Lung (tissue), 11 donors: ENCODE measurements at regions not wholly inside any gene's neighbourhood (a gene's known extent, or its start where the extent isn't known, plus 50 kb on each side); places are given as distances from the start of the nearest gene placed in this dataset.

Experiments used
- ATAC-seq: fragments of 200-7000 bp; cut with Tn5 transposase; one replicate; pipeline ENCODE4 v1.9.1; 2020; ENCODE audit warnings: moderate number of reproducible peaks; ENCODE audit not compliant: insufficient read depth, low FRiP score
- DNase-seq, 3 donors: peaks; one replicate each; pipeline ENCODE4 v3.0.0-alpha.2; 2013 to 2017
- H3K27ac ChIP-seq, 2 donors: one replicate each; pipeline ENCODE4 v1.5.1; 2013; ENCODE audit warnings: mild to moderate bottlenecking in 2 of 2, moderate library complexity in 2 of 2, control low read depth in 1 of 2, inconsistent platforms in 1 of 2, low read depth in 1 of 2, low read length in 1 of 2
- H3K27me3 ChIP-seq, 3 donors: one replicate each; pipeline ENCODE4 v1.5.1; 2013; ENCODE audit warnings: low read length in 2 of 3; ENCODE audit not compliant: control insufficient read depth in 3 of 3, insufficient read depth in 3 of 3
- H3K36me3 ChIP-seq, 4 donors: one replicate each; pipeline ENCODE4 v1.5.1; 2013; ENCODE audit warnings: low read length in 4 of 4, mild to moderate bottlenecking in 1 of 4, moderate library complexity in 1 of 4; ENCODE audit not compliant: control insufficient read depth in 4 of 4, insufficient read depth in 4 of 4
- H3K4me1 ChIP-seq, 5 donors: one replicate each; pipeline ENCODE4 v1.5.1; 2013; ENCODE audit warnings: low read length in 5 of 5, mild to moderate bottlenecking in 2 of 5, moderate library complexity in 1 of 5; ENCODE audit not compliant: control insufficient read depth in 5 of 5, insufficient read depth in 5 of 5
- H3K4me3 ChIP-seq: one replicate; pipeline ENCODE4 v1.5.1; 2013; ENCODE audit warnings: mild to moderate bottlenecking, control low read depth, moderate library complexity
- H3K9ac ChIP-seq, 2 donors: one replicate each; pipeline ENCODE4 v1.5.1; 2013; ENCODE audit warnings: low read length in 2 of 2, control low read depth in 1 of 2; ENCODE audit not compliant: insufficient read depth in 1 of 2
- H3K9me3 ChIP-seq, 4 donors: one replicate each; pipeline ENCODE4 v1.5.1; 2013; ENCODE audit warnings: low read length in 3 of 4, mild to moderate bottlenecking in 1 of 4, moderate library complexity in 1 of 4; ENCODE audit not compliant: control insufficient read depth in 4 of 4, insufficient read depth in 3 of 4
- CTCF ChIP-seq: IDR thresholded peaks from 2 replicates; pipeline ENCODE4 v1.5.1; 2012; ENCODE audit warnings: mild to moderate bottlenecking; ENCODE audit errors: control extremely low read depth, extremely low read depth
- WGBS, 2 donors: extraction: QIAGEN DNeasy Blood & Tissue Kit; methylation state at CpG; one replicate each; pipeline ENCODE4 v1.1.7; 2013; 5-methylcytosine and 5-hydroxymethylcytosine counted together
- donor health status: control.
- donor health status: control.
- donor health status: Bipolar disorder and iron deficiency.
- donor health status: healthy.
- donor health status: DM: yes; HTN: yes; CAD: no.

- peaks cover 0 to 2% (median 0%) of the 10 kb centered on the region in 5 donors for H3K4me1 ChIP-seq
- H3K27ac ChIP-seq = no peak overlapping the region
- no peak overlapping the region for H3K9ac ChIP-seq
- H3K9me3 ChIP-seq = peaks cover 0 to 4% (median 0%) of the 10 kb centered on the region in 4 donors
- DNase-seq (no peak), ATAC-seq (no peak)
- no peaks in the 10 kb centered on the region for H3K27me3 ChIP-seq
- H3K36me3 ChIP-seq = no peaks in the 10 kb centered on the region
- WGBS, 2 donors = 81 to 95% methylated on average over 4 of the region's 4 CpGs
- H3K4me3 ChIP-seq = no peak overlapping the region
- TF ChIP-seq CTCF = no peak
These were observed 80.2 kb upstream of the COX10 start for GRCh38 chr17:13989138-13989537.

DNA sequence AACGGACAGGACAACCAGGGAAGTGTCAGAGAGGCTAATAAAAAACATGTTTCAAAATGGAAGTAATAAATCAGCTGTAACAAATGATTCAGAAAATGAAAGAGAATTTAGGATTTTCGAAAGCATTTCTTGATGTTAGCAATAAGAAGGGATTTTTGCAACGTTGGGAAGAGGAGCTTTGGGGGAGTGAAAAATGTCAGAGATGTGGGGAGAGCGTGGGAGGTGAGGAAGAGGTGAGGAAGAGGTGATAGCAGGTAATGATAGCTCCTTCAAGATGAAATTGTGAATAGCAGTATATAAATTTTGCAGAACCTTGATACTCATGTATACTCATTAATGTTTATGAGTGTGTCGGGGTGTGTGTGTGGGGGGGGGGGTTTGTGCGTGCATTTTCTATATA is 76.2 kb upstream of the COX10 start:
- Histone ChIP-seq H3K9ac (no peak overlapping the region), H3K36me3 (no peaks in the 10 kb centered on the region), H3K9me3 (peaks cover 0 to 2% (median 0%) of the 10 kb centered on the region in 4 donors), H3K27me3 (no peaks in the 10 kb centered on the region), H3K4me1 (peaks cover 0 to 8% (median 0%) of the 10 kb centered on the region in 5 donors), H3K27ac (no peak overlapping the region), H3K4me3 (no peak overlapping the region)
- 77 to 84% methylated on average over 6 of the region's 6 CpGs for WGBS, 2 donors
- ATAC-seq (no peak), DNase-seq (no peak)
- TF ChIP-seq CTCF = no peak

DNA sequence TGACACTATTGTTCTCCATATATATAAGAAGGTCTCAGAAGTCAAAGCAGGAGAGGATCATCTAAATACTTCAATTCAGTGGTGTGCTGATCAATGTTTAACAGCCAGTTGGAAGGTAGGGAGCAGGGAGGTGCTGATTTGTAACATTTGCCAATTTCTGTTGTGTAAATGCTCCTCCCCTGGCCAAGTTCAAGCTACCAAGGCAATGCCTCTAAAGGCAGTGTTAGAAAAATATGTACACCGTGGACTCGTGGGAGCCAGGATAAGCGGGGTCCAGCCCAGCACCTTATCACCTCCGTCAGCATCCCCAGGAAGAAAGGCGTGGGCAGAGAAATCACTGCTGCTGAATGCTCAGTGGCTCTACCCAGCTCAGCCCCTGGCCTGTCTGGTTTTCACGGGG is 75.3 kb upstream of the COX10 start:
- H3K4me1 ChIP-seq = peaks cover 0 to 8% (median 0%) of the 10 kb centered on the region in 5 donors
- no peak for TF ChIP-seq CTCF
- no peaks in the 10 kb centered on the region for H3K27me3 ChIP-seq
- H3K9me3 ChIP-seq = peaks cover 0 to 2% (median 0%) of the 10 kb centered on the region in 4 donors
- ATAC-seq (no peak), DNase-seq (no peak)
- H3K9ac ChIP-seq = no peak overlapping the region
- H3K4me3 ChIP-seq = no peak overlapping the region
- WGBS, 2 donors = 87 to 90% methylated on average over 6 of the region's 6 CpGs
- H3K27ac ChIP-seq = no peak overlapping the region
- H3K36me3 ChIP-seq = no peaks in the 10 kb centered on the region

DNA sequence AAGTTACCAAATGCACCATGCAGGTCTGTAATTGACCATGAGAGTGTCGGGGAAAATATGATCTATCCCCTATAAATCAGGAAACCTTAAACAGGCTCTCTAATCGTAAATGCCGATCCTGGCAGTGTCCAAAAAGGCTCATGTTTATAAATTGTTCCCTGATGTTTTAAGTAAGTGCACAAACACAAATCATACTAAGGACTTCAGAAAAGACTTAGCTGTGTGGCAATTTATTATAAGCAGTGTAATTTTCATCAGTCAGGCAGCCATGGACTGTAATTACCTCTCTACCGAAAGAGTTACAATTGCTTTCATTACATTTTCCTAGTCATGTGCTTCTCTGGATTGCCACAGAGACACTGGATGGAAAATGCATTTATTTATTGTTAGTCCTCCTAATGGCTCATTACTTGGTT is 73.4 kb upstream of the COX10 start:
- H3K27ac ChIP-seq = no peak overlapping the region
- WGBS, 2 donors = 56 to 67% methylated on average over 4 of the region's 4 CpGs
- H3K9ac ChIP-seq = no peak overlapping the region
- no peaks in the 10 kb centered on the region for H3K36me3 ChIP-seq
- H3K4me3 ChIP-seq = no peak overlapping the region
- peaks cover 0 to 8% (median 0%) of the 10 kb centered on the region in 5 donors for H3K4me1 ChIP-seq
- DNase-seq = peak in 2 of 3 donors; percentile 38 to 60
- no peak for TF ChIP-seq CTCF
- H3K27me3 ChIP-seq = no peaks in the 10 kb centered on the region
- no peaks in the 10 kb centered on the region for H3K9me3 ChIP-seq
- ATAC-seq = no peak
